NCI-H748 treated with DMSO at 0.1 percent for 48 hours (cell line): ENCODE measurements at regions not wholly inside any gene's neighbourhood (a gene's known extent, or its start where the extent isn't known, plus 50 kb on each side); places are given as distances from the start of the nearest gene placed in this dataset.
A peak's percentile ranks its signal among the peaks of the same experiment; 100 is the strongest.

ENCODE experiments used
- DNase-seq: peaks from one replicate; lab custom pipeline; 2025; lab: John Stamatoyannopoulos, UW

DNA sequence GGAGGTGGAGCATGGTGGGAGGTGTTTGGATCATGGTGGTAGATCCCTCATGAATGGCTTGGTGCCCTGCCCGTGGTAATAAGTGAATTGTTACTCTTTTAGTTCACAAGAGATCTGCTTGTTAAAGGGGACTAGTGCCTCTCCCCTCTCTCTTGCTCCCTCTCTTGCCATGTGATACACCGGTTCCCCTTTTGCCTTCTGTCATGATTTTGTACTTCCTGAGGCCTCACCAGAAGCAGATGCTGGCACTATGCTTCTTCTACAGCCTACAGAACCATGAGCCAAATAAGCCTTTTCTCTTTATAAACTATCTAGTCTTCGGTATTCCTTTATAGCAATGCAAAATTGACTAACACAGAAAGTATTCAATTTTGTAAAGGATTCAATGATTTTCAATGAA is 817.1 kb downstream of the TLR4 start:
- no peak for DNase-seq

DNA sequence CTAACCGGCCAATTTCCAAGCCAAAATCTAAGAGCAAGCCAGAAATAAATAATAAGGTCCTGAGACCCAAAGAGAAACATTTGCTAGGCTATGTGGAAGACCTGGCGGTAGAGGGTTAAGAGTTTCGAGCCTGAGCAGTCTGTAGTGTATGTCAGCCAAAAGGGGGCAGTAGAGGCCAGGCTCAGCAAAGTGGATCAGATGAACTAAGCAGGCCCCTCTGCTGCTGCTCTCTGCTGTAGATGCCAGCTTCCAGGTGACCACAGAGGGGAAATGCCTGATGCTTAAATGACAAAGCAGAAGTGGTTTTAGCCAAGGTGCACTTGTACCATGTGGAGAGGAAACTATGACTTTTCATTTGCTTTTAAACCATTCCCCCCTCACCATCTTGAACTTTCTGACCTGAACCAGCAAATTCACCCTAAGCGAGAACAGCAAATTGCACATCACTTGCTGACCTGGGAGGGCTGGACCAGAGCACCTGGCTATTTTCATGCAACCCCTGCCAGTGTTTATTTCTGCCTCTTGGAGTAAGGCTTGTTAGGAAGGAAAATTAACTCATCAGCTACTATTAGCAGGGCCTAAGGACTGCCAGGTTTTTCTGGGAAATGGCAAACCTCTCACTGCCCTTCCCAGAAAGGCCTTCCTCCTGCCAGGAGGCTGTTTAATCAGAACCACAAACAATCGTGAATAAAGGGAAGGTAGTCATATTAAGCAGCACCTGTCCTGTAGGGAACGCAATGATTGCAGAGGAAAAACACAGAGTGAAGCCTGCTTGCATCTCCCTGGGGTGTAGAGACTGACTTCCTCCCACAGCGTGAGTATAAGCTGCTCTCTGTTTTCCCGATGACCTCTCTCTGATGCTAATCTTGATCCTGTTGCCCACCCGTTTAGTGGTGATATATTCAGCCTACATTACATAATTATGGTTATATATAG is 818.2 kb downstream of the TLR4 start:
- DNase-seq = peak; percentile 58

- DNase-seq = no peak
Measured at GRCh38 chr9:118527261-118527660, 823.1 kb downstream of the TLR4 start.

GRCh38 chr9:118529210-118529609 is 825.0 kb downstream of the TLR4 start:
- no peak for DNase-seq

DNA sequence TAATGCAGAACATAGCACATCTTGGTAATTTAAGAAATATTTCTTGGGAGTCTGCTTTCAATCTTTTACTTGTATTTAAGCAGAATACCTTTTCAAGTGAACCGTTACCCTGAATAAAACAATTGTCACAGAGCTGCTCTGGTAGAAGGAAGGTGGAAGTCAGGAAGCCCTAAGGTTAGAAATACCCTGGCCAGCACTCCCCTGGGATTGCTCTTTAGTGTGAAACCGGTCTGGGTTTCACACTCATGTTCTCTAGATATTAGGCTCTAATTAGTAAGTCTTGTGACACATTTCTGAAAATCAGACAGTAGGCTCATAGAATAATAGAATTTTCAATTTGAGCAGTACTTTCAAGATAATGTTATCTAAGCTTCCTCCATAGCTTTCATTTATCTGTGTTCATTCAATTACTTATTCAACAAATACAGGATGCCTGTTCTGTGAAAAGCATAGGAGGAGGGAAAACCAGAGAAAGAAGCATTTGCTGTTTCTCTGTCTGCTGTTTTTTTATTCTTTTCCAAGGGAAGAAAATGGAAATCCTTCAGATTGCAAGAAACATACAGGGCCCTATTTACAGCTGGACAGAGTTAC is 825.5 kb downstream of the TLR4 start:
- no peak for DNase-seq

- DNase-seq = no peak
Measured at GRCh38 chr9:118532592-118532991, 828.4 kb downstream of the TLR4 start.

GRCh38 chr9:118533101-118533500 is 828.9 kb downstream of the TLR4 start:
- no peak for DNase-seq

DNA sequence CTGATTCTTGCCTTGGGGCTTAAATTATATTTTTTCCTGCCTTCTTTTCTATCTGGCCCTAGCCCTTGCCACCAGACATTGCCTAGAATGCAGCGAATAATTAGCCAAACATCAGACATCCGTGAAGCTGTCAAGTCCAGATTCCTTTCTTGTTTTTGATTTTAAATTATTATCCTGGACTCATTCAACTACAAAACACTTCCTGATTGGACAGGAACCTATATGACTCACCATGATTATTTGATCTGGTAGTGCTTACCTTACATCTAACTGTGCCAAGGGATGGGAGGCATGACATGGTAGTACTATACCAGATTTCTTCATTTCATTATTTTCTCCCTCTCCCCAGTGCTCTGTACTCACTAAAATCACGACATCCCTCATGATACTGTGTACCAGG is 829.6 kb downstream of the TLR4 start:
- no peak for DNase-seq

DNA sequence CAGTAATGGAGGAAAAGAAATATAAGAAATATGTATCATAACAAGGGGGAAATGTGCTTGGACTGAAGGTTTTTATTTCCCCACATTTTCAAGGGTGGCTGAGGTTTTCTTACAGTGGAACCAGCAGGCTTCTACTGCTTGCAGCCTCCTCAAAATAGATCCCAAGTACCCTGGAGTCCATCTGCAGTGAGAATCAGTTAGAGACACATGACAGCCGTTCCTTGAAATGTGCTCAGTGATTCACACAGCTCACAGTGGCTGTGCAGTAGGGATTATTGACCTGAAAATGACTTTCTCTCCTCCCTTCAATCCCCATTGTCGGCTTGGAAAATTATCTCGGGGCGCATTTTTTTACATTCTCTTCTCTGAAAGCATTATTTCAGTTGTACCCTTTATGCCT is 832.0 kb downstream of the TLR4 start:
- DNase-seq = no peak

DNA sequence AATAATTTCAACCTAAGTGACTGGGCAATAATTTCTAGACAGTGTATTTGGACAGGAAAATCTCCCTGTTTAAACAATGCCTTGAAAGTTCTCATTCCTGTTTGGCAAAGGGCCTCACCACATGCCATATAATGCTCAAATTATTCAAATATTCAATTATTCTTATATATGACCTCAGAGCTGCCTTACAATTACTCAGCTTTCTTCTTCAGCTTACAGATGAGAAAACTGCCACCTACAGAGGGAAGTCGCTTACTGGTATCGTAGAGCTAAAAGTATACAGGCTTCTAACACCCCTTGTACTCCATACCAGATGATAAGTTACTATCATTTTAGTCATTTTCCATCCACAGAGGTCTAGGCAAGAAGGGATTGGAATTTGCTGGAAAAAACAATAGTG is 830.3 kb downstream of the BRINP1 start:
- no peak for DNase-seq

- DNase-seq = no peak
Measured at GRCh38 chr9:118553465-118553864, 815.8 kb downstream of the BRINP1 start.

GRCh38 chr9:118554987-118555386 is 814.2 kb downstream of the BRINP1 start:
- DNase-seq = no peak

- no peak for DNase-seq
Measured at GRCh38 chr9:118558026-118558425, 811.2 kb downstream of the BRINP1 start.

DNA sequence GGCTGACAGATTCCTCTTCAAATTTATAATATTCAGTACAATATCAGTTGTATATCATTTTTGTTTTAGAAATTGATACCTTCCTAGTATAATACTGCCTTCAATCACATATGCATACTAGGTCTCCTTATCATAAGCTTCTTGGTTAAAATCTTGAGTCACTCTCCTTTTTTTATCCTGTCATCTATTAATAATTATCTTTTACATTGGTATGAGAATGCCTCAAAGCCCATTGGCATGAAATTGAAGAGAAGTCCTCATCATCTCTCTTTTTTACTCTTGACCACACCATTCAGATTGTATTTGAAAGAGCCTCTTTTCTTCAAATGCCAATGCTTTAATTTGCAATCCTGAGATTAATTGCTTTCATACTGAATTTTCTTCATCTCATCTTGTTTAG is 810.3 kb downstream of the BRINP1 start:
- DNase-seq = no peak

GRCh38 chr9:118561051-118561450 is 808.2 kb downstream of the BRINP1 start:
- no peak for DNase-seq

DNA sequence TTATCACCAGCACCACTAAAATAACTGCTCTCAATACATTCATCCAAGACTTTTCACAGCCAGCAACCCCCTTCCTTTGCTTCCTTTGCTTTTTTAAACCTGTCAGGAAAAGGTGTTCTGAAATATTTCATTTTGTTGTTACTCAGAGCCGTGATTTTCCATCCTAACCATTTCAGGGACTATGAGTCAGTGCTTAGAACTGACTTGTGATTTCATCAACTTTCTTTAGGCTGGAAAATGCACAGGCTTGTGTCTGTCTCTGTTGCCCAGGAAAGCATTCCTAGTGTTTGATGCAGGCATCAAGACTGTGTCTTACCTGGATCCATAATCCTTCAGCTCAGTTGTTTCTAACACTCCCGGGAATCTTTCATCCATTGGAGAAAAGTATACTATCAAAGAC is 805.6 kb downstream of the BRINP1 start:
- DNase-seq = no peak

GRCh38 chr9:118567861-118568260 is 801.4 kb downstream of the BRINP1 start:
- no peak for DNase-seq

DNA sequence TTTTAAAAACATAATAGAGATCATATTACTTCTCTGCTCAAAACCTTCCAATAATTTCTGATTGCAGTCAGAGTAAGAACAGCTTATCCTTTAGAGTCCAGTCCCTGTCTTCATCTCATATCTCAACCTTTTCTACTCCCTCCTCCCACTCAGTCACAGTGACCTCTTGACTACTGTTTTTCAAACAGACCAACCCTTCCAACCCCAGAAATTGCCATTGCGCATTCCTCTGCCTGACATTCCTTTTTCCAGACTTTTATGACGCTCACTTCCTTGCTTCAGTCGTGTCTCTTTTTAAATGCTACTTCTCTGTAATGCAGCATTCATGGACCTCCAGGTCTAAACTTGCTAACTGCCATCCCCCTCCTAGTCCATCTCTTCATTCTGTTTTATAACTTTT is 800.5 kb downstream of the BRINP1 start:
- no peak for DNase-seq

- DNase-seq = no peak
Measured at GRCh38 chr9:118569148-118569547, 800.1 kb downstream of the BRINP1 start.

- no peak for DNase-seq
Measured at GRCh38 chr9:118570066-118570465, 799.2 kb downstream of the BRINP1 start.

DNA sequence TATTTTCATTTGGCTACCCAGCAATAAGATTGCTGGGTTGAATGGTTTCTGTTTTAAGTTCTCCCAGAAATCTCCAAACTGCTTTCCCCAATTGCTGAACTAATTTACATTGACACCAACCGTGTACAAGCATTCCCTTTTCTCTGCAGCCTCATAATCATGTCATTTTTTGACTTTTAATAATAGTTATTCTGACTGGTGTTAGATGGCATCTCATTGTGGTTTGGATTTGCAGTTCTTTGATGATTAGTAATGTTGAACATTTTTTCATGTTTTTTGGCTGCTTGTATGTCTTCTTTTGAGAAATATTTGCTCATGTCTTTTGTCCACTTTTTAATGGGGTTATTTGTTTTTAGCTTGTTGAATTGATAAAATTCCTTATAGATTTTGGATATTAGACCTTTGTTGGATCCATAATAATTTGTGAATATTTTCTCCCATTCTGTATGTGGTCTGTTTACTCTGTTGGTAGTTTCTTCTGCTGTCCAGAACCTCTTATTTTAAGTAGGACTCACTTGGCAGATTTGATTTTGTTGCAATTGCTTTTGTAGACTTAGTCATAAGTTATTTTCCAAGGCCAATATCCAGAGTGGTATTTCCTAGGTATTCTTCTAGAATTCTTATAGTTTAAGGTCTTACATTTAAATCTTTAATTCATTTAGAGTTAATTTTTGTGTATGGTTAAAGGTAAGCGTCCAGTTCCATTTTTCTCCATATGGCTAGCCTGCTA is 793.7 kb downstream of the BRINP1 start:
- DNase-seq = no peak

DNA sequence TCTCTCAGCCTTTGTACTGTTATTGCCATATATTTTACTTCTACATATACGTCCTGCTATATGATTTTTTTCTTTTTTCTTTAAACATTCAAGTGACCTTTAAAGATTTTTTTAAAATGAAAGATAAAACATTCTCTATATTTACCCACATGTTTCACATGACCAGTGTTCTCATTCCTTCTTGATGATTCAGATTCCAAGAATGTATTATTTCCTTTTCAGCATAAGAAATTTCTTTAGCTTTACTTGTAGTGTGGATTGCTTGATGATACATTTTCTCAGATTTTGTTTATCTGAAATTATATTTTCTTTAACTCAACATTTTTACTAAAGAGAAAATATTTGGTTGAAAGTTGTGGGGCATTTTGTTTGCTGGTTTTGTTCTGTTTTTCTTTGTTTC is 792.1 kb downstream of the BRINP1 start:
- DNase-seq = no peak

- no peak for DNase-seq
Measured at GRCh38 chr9:118578467-118578866, 790.8 kb downstream of the BRINP1 start.
